GM19468 (cell line): ENCODE measurements at regions not wholly inside any gene's neighbourhood (a gene's known extent, or its start where the extent isn't known, plus 50 kb on each side); places are given as distances from the start of the nearest gene placed in this dataset.

Experiments
- ATAC-seq: cut with Tn5 transposase; IDR thresholded peaks from one replicate; pipeline ENCODE4 v1.9.1; 2021; ENCODE audit warnings: mild to moderate bottlenecking, moderate library complexity, moderate number of reproducible peaks; ENCODE audit not compliant: unreplicated experiment; ENCODE audit errors: extremely low read depth

DNA sequence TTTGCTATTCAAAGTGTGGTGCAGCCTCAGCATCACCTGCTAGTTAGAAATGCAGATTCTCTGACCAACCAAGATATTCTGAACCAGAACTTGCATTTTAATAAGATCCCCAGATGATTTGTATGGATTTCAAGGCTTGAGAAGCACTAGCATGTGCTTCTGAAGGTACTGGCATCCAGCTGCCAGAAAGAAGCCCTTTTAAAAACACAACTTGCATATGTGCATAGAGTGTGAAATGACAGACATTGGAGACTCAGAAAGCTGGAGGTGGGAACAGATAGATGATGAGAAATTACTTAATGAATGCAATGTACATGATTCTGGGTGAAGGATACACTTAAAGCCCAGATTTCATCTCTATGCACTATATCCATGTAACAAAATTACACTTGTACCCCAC lies 409.3 kb upstream of the SPTLC3 start:
- no peak for ATAC-seq

DNA sequence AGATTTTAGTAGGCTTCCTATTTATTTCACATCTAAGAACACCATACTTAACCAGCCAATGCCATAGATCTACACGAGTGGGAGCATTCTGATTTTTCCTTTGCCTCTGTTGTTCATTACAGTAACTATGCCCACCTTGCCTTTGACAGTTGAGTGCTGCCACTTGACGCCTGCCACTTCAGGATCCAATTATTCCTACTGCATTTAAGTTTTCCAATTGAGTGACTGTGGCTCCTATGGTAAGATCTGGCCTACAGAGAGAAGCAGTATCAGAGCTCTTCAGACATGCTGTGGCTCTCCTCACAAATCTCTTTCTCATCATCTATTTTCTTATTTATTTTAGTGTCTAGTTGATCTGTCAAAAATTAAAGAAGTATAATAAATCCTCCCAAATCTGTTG lies 403.0 kb upstream of the SPTLC3 start:
- no peak for ATAC-seq

DNA sequence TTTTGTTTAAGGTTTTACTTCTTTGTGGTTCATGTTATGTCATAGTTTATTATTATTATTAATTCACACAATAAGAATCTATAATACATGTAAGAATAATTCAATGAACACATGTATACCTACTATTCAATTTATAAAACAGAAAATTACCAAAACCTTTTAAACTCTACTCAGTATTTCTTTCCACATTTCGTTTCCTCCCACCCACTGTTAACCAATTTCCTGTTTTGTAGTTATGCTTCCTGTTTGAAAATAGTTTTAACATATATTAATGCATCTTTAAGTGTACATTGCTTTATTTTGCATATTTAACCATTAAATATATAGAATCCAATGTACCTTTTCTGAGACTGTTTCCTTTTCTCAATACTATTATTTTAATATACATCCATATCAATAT lies 397.9 kb upstream of the SPTLC3 start:
- ATAC-seq, result no peak

DNA sequence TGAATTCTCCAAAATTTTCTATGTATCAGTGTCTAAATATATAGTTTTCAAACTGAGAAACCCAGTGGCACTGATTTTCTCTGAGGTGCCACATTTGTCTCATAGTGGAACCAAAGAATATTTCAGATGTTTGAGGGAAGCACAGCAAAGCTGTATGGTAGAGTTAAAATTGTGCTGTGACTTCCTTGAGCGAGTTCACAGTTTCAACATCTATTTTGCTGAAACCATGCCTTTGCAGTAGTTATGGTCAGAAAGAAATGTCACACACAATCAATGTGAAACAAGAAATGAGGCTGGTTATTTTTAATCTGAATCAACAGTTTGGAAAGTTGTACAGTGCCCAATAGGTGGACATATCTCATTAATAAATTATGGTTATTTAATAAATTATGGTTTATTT lies 394.0 kb upstream of the SPTLC3 start:
- ATAC-seq, result no peak

DNA sequence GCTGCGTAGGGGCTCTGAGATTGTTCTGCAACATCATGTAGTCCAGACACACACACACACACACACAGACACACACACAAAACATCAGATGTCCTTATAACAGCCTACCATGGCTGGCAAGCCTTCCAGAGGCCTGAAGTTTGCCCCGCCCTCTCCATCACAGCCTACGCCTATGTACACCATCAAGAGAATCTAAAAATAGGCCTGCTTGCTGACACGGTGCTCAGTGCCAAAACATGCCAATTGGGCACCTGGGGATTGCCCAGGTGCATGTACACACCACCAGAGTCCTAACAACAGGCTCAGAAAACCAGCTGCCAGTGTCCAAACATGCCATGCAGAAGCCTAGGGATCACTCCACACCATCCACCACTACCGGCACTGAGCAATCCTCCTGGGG lies 391.7 kb upstream of the SPTLC3 start:
- no peak for ATAC-seq

DNA sequence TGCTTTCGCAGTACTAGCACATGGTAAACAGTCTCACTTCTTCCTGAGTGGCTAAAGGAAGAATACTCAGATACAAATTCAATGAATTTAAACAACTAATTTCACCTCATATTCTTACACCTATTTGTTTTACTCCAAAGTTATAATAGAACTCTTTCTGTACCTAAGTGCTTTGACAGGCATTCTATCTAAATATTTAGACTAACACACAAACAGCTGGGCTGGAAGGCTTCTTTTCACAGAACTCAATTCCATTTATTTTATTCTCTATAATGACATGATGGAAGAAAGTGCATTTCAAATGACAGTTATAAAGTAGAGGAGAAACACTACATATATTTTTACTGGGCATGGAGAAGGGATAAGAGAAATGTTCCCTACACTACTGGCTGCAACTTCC lies 384.9 kb upstream of the SPTLC3 start:
- ATAC-seq, result no peak

DNA sequence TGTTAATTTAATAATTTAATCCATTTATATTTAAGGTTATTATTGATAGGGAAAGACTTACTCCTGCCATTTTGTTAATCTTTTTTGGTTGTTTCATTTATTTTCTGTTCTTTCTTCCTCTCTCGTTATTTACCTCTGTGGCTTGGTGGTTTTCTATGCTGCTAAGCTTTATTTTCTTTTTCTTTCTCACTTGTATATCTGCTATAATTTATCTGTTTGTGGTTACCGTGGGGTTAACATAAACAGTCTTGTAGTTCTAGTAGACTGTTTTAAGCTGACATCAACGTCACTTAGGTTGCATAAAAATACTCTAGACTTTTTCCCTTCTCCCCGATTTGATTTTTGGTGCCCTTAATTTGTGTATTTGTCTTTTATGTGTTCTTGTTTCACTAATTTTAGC lies 381.3 kb upstream of the SPTLC3 start:
- no peak for ATAC-seq

DNA sequence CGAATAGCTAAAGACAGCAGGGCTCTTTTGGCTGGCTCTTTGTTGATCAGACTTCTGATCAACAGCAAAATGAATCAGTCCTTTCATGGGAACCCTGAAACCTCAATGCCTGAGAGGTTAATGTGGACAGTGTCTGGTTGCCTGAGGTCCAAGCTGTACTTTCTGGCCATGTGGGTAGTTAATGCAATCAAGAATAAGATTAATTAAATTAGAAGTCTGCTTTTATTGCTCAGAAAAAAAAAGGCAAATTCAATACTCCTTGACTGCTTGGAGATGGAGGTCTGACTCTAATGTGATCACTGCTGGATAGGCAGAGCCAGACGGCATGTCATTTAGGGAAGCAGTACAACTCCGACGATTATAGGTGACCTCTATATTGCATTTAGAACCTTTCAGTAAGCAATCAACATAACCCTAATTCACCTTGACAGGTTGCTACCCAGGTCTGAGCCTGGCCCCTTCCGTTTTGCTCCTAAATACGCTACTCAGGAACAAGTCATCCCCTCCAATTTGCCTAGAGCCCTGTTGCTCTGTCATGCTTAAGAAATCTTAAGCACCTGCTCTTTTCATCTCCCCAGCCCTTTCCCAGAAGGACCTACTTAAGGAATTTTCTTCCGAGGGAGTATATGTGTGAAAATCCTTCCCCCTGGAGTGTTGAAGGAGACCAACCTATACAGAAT lies 370.0 kb upstream of the SPTLC3 start:
- ATAC-seq, result no peak

DNA sequence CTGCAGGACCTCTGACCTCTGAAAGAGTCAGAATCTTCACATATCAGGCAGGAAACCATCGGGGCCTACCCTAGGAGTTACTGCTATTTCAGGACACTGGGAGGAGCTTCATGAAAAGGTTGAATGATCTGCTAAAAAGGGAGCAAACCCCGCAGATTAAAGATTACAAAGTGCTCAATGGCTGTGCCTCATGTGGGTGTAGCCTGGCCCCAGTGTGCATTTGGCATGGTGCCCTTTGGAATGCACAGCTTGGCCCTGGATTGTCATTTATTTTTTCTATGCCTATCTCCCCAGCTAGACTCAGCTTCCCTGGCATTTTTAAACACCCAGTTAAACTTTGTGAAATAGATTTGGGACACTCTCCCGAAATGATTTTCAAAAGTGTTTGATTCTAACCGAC lies 368.5 kb upstream of the SPTLC3 start:
- ATAC-seq, result no peak

DNA sequence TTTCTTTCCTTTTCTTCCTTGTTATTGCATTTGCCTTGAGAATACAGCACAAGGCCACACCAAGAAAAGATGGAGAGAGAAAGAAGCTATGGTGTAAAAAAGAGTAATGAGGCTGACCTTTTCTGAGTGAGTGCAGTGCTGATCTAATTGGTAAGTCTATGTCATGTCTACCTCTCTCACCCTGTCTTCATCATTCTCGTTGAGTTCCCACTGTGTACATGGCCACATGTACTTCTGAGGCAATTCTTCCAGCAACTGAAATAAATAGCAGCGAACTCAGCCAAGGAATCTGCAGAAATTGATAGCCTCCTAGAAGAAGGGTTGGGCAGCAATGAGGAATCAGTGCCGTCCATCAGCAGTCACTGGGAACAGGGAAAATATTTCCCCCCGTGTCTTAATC lies 367.2 kb upstream of the SPTLC3 start:
- ATAC-seq, result no peak

DNA sequence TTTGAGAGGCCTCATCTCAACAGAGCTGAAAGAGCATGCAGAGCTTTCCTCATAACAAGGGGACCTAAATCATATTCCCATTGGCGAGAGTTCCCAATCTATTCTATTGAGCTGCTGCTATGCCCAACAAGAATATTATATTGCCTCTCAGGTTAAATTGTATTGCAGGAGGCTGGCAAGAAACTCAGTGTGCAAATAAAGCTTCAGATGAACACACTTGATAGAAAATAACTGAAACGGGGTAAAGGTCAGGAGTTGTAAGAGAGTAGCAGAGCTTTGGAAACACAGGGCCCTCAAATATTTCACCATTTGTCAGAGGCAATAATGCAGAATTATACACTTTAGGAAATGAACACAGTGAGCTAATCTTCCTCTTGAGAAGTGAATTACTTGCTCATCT lies 364.3 kb upstream of the SPTLC3 start:
- no peak for ATAC-seq

DNA sequence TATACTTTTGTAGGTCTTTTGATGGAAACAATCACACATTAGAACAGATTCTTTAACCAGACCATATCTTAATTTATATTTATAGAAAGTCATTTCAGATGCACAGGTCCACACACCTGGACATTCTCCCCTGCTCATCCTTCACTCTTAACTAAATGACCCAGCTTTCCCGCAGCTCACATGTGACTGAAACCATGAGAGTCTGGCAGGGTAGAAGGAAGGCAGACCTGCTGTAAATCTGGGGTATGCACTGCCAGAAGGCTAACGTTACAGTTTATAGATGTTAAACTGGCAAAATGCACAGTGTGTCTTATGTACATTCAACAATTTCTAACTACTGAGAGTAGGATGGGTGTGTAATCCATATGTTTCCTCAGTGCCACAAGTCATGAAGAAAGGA lies 359.5 kb upstream of the SPTLC3 start:
- no peak for ATAC-seq

DNA sequence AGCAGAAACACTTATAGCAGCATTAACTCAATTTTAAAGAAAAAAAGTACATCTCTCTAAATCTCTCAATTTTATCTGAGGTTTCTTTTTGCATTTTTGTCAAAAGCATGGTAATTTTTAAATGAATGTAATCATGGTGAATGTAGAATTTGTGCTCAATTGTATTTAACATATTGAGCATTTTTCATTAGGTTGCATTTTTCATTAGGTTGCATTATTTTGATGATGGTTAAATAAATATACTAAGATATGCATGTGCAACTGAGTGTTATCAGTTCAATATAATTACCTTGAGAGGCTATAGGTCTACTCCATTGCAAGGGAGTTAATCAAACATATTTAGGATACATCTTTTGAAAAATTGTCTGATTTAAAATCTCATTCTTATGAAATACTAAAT lies 355.1 kb upstream of the SPTLC3 start:
- no peak for ATAC-seq

DNA sequence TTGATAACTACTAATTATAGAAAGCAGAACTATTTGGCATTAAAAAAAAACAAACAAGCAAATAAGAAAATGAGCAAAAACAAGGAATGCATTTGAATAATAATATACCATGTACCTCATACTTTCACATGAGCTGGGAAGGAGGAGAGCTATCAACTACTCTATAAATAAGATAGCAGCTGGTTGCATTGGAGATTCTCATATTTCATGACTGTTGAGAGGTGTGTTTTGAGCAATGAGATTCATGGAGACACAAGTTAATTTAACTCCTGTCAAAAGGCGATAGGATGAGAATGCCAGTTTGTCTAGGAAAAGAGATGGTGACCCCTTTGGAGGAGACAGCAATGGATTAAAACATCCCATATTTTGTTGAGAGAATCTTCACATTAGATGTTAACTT lies 348.8 kb upstream of the SPTLC3 start:
- ATAC-seq, result no peak

DNA sequence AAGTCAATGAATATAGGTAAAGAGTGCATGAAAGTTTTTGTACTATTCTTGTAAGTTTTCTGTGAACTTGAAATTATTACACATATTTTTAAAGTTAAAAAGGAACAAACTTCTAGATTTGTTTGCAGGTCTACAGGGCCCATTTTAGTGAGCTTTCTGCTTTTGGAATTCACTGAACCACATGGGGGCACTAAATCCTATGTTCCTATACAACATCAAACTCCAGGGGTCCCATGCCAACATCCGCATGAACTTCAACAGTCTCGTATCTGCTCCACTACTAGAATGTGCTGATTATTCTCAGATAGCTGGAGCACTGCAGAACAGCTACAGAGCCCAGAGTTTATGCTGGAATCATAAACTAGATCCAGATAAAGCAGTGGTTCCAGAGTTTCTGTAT lies 347.9 kb upstream of the SPTLC3 start:
- no peak for ATAC-seq

DNA sequence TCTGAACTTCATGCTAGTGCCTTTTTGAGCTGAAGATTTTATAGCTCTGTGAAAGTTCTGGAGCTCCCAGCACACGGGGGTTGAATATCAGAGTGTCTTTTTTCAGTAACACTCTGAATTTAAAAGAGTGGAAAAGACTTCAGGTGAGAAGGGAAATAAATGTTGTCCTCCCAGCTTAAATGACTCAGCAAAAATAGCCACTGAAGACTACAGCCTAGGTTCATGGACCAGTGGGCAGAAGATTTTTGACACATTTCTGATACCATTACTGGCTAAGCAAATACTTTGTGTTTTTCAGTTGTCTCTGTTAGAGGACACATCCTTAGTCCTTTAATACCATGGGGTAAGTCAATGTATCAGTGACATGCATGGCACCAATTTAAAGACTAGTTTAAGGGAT lies 338.5 kb upstream of the SPTLC3 start:
- no peak for ATAC-seq

DNA sequence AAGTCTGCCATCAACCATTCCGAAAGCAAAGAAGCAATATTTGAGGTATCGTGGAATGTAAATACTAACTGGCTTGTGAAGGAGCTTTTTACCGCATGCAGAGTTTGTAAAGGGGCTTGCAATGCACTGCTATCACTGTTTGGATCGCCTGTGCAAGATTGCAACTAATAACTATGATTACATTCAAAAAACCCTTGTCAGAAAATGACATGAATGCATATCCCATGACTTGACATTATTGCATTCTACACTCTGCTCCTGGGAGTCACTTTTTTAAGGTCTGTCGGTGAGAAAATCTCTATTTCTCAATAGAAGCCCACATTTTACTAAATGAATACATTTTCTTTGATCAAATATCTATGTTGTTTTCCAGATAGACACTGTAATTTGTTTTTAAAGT lies 335.4 kb upstream of the SPTLC3 start:
- no peak for ATAC-seq

DNA sequence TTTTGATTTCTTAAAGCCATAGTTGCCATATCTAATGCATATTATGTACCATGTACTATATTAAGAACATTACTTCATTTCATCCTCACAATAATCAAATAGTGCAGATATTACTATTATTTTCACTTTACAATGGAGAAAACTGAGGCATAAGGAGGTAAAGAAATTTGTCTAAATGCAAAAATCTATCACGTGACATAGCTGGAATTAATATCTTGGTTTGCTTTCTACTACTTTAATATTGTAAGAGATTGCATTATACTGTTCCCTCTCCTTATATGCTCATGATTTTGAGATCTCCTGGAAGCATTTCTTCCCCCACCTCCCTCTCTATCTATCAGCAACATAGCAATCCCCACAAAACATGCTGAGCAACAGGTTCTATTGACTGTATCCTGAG lies 330.8 kb upstream of the SPTLC3 start:
- ATAC-seq, result no peak

DNA sequence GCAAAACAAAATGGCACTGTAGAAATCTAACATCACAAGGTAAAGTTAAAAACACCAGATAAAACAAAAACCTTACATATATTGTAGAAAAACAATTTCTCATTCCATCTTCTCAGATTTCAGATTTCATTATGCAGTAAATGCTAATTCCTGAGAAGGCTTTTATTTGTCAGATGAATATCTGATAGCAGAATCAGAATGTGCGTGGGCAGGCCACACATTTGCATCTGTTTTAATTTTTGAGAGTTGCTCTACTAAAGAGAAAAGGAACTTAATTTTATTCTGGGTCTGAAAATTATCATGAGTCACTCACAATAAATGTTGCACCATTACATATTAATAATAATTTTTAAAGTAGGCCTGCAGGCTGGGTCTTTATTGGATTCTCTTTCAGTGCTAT lies 329.3 kb upstream of the SPTLC3 start:
- no peak for ATAC-seq

DNA sequence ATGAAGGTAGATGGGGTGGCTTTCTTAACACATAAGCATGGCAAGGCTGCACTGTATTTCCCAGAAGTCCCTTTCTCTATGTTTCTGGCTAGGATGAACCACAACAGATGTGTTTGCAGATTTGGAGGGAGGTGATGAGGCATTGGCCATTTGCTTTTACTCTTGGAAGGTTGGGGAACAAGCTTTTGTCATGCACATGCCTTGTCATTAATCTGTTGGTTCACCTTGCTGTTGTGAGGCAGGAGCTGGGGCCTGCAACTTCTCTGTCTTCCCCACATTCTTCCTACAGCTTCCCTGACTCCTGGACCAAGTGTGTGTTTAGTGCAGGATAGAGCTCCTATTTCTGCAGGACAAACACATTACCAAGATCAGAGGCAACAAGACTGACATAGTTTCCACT lies 326.2 kb upstream of the SPTLC3 start:
- no peak for ATAC-seq

DNA sequence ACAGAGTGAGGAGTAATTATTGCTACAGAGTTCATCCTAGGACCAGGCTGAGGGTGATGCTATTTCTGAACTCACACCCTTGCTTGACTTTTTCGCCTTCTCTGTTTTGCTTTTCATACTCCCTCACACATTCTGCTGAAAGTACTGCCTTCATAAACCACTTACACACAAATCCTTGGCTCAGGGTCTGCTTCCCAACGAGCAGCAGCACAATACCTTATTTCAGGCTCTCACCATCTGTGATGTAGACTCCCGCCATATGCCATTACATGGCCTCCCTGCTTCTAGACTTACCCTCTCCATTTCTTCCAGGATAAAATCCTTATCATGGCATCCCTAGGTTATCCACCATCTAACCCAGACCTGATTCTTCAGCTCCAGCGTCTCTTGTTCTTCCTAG lies 321.3 kb upstream of the SPTLC3 start:
- no peak for ATAC-seq

DNA sequence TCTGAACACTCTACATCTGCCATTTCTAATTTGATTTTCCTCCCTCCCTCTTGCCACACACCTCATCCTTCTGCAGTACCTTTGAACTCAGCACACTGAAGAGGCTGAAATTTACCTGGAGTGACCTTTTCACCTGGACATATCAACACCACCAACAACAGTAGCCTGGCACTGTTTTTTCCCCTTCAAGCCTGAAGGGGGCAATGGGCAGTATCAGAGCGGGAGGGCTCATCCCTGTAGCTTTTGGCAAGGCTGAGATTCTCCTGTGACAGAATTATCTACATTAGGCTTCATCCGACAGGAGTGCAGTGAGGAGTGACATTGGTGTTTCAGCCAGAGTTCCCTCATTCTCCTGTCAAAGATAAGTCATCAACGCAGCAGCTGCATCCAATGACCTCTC lies 312.8 kb upstream of the SPTLC3 start:
- ATAC-seq, result no peak

DNA sequence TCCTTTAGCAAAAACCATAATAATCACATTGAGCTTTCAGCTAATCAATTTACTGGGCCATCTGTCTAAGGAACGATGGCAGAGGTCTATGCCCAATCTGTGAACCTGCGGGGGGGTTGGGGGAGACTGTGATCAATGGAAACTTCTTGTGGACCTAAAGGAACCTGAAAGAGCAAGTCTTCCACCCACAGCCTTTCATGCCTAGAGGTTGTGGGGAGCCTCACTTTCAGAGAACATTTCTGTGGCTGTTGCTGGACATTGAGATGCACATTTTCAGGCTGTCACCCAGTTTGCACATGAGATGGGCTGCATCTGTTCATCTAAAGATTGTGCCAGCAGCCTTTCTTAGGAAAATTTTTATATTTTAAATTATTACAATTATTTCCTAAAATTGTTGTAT lies 310.0 kb upstream of the SPTLC3 start:
- ATAC-seq, result no peak
